Osteocyte (in vitro differentiated cells): ENCODE measurements at regions not wholly inside any gene's neighbourhood (a gene's known extent, or its start where the extent isn't known, plus 50 kb on each side); places are given as distances from the start of the nearest gene placed in this dataset.
"Not testable (repeated sequence)": the region's sequence is repeated elsewhere in the genome, so short reads cannot be mapped to it uniquely, and the experiment has no call there.

Experiments used
- DNase-seq: peaks from one replicate; pipeline ENCODE4 v3.0.0; 2021; ENCODE audit warnings: mixed read lengths; ENCODE audit not compliant: unreplicated experiment; ENCODE audit errors: extremely low spot score
- H3K27ac Mint-ChIP-seq: one replicate; pipeline ENCODE4 v1.8.0; 2021; ENCODE audit warnings: mild to moderate bottlenecking, mixed read lengths; ENCODE audit not compliant: unreplicated experiment
- H3K27me3 Mint-ChIP-seq: one replicate; pipeline ENCODE4 v1.8.0; 2021; ENCODE audit warnings: mixed read lengths; ENCODE audit not compliant: unreplicated experiment
- H3K36me3 Mint-ChIP-seq: one replicate; pipeline ENCODE4 v1.8.0; 2021; ENCODE audit warnings: mixed read lengths; ENCODE audit not compliant: unreplicated experiment
- H3K4me1 Mint-ChIP-seq: one replicate; pipeline ENCODE4 v1.8.0; 2021; ENCODE audit warnings: mixed read lengths; ENCODE audit not compliant: unreplicated experiment
- H3K4me3 Mint-ChIP-seq: one replicate; pipeline ENCODE4 v1.8.0; 2021; ENCODE audit warnings: mild to moderate bottlenecking, moderate library complexity, mixed read lengths; ENCODE audit not compliant: unreplicated experiment
- H3K9me3 Mint-ChIP-seq: one replicate; pipeline ENCODE4 v1.8.0; 2021; ENCODE audit warnings: mixed read lengths; ENCODE audit not compliant: unreplicated experiment
- CTCF ChIP-seq: fragments of 200-600 bp; sonication (generic); IDR thresholded peaks from 2 replicates; pipeline ENCODE4 v1.5.0; 2021; ENCODE audit warnings: antibody characterized with exemption, mild to moderate bottlenecking, moderate library complexity

GRCh38 chr4:81722290-81722851 is 250.7 kb upstream of the RASGEF1B start:
- Mint-ChIP-seq H3K27me3 (no peaks in the 10 kb centered on the region), H3K4me1 (no peaks in the 10 kb centered on the region), H3K27ac (no peak overlapping the region), H3K4me3 (no peak overlapping the region), H3K36me3 (no peaks in the 10 kb centered on the region), H3K9me3 (no peaks in the 10 kb centered on the region)
- no peak for DNase-seq
- TF ChIP-seq CTCF = no peak

- TF ChIP-seq CTCF = no peak
These were observed 244.1 kb upstream of the RASGEF1B start for GRCh38 chr4:81715757-81716156.

GRCh38 chr4:81715357-81715756 is 243.7 kb upstream of the RASGEF1B start:
- not testable (repeated sequence) for H3K36me3 Mint-ChIP-seq, DNase-seq, H3K27ac Mint-ChIP-seq, H3K4me3 Mint-ChIP-seq, H3K9me3 Mint-ChIP-seq, H3K4me1 Mint-ChIP-seq, H3K27me3 Mint-ChIP-seq

More at GRCh38 chr4:81715757-81716156, 244.1 kb upstream of the RASGEF1B start:
- no peak overlapping the region for H3K4me3 Mint-ChIP-seq
- H3K27ac Mint-ChIP-seq = no peak overlapping the region
- no peaks in the 10 kb centered on the region for H3K9me3 Mint-ChIP-seq
- H3K27me3 Mint-ChIP-seq = peaks cover 3% of the 10 kb centered on the region
- no peaks in the 10 kb centered on the region for H3K4me1 Mint-ChIP-seq
- H3K36me3 Mint-ChIP-seq = no peaks in the 10 kb centered on the region
- DNase-seq = no peak

GRCh38 chr4:81714291-81714690 is 242.6 kb upstream of the RASGEF1B start:
- Mint-ChIP-seq H3K4me1 (no peaks in the 10 kb centered on the region), H3K27ac (no peak overlapping the region), H3K9me3 (no peaks in the 10 kb centered on the region), H3K27me3 (peaks cover 3% of the 10 kb centered on the region), H3K36me3 (no peaks in the 10 kb centered on the region), H3K4me3 (no peak overlapping the region)
- no peak for DNase-seq
- no peak for TF ChIP-seq CTCF

- Mint-ChIP-seq H3K4me1 (no peaks in the 10 kb centered on the region), H3K36me3 (no peaks in the 10 kb centered on the region), H3K4me3 (no peak overlapping the region), H3K9me3 (peaks cover 4% of the 10 kb centered on the region), H3K27ac (no peak overlapping the region), H3K27me3 (peaks cover 3% of the 10 kb centered on the region)
- DNase-seq = no peak
- no peak for TF ChIP-seq CTCF
These were observed 241.0 kb upstream of the RASGEF1B start for GRCh38 chr4:81712714-81713113.

GRCh38 chr4:81704461-81704860 is 232.8 kb upstream of the RASGEF1B start:
- Mint-ChIP-seq H3K9me3 (peaks cover 4% of the 10 kb centered on the region), H3K4me1 (no peaks in the 10 kb centered on the region), H3K27me3 (no peaks in the 10 kb centered on the region), H3K27ac (no peak overlapping the region), H3K36me3 (no peaks in the 10 kb centered on the region), H3K4me3 (no peak overlapping the region)
- no peak for TF ChIP-seq CTCF
- DNase-seq = no peak
